ENCODE measurements at regions not wholly inside any gene's neighbourhood (a gene's known extent, or its start where the extent isn't known, plus 50 kb on each side); places are given as distances from the start of the nearest gene placed in this dataset.
A peak's percentile ranks its signal among the peaks of the same experiment; 100 is the strongest.

DNA sequence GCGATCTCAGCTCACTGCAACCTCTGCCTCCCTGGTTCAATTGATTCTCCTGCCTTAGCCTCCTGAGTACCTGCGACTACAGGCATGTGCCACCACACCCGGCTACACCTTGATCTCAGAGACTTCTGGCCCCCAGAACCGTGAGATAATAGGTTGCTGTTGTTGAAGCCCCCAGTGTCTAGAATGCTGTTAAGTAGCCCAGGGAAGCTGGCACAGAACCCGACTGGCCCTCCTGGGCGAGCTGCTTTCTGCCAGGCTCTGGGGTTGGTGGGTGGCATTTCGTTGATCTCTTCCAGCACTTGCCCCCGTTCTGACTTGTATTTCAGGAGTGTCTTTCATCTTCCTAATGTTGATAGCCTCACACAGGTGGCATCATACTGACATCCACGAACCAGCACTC lies 807.1 kb downstream of the CDH9 start:
- no peak for DNase-seq (ENCODE audit: low spot score)

DNA sequence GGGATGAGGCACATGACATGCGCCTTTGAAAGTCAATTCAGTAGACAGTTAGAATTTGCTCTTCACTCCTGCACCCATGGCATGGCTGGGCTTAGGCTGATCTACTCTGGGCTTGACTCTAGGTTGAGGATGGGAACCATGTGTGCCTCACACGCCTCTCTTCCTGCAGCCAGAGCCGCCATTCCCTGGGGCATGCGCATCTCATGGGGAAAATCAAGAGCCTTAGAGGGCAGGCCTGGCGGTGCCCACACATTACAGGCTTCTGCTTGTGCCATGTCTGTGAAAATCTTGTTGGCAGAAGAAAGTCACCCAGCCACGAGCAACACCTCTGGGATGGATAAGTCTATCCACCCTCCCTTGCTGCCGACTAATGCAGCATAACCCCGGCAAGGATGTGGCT lies 808.5 kb downstream of the CDH9 start:
- no peak for DNase-seq (ENCODE audit: low spot score)

DNA sequence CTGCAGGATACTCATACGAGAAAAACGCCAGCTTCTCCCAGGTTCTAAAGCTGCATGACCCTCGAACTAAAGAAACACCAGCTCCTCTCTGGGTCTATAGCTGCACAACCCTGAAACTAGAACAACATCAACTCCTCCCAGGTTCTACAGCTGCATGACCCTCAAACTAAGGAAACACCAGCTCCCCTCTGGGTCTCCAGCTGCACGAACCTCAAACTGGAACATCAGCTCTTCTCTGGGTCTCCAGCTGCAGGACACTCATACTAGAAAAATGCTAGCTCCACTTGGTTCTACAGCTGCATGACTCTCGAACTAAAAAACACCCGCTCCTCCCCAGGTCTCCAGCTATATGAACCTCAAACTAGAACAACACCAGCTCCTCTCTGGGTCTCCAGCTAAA lies 811.1 kb downstream of the CDH9 start:
- DNase-seq (ENCODE audit: low spot score), result no peak

DNA sequence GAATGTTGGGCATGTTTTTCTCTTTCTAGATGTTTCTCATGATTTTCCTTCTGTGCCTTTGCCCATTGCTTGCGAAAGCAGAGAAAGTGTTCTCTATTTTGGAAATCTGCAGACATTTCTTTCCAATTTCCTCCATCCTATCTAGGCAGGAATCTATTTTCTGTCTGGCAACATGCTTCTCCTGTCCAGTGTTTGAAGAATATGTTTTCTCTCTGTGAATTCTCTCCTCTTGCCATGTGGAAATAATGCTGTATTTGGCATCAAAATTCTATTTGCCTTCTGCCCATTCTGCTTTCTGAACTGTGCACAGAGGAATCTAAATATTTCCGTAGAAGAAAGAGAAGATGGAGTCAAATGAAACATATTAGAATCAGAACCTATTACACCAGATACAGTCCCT lies 833.3 kb downstream of the CDH9 start:
- DNase-seq (ENCODE audit: low spot score), result no peak

DNA sequence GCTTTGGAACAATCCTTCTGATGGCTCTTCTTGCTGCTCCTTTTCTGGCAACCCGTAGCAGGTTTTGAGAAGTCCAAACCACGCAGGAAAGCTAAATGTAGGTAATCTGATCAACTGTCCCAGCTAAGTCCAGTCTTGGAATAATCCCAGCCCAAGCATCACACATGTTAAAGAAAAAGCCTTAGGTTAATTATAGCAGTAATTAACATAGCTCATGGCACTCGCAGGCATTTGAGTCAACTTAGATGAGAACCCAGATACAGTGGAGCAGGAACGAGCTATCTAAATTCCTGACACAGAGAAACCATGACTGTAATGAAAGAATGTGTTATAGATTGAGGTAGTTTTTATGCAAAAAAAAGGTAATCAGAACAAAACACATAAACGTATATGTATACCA lies 844.8 kb downstream of the CDH9 start:
- no peak for DNase-seq (ENCODE audit: low spot score)

DNA sequence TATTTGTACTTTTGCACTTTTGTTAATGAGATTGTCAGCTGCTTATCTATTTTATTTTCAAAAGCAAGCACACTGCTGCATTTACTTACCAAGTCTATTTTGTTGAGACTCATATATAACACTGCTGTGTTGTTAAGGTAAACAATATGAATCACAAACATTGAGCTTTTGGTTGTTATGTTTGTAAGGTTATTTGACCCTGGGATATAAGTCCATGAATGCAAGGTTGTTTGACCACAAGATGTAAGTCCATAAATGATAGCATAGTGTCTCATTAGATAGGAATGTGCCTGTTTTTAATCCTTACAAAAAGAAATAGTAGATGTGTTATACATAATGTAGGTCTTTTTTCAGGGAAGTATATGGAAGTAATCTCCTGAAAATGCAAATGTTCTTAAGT lies 845.9 kb downstream of the CDH9 start:
- DNase-seq (ENCODE audit: low spot score), result no peak

DNA sequence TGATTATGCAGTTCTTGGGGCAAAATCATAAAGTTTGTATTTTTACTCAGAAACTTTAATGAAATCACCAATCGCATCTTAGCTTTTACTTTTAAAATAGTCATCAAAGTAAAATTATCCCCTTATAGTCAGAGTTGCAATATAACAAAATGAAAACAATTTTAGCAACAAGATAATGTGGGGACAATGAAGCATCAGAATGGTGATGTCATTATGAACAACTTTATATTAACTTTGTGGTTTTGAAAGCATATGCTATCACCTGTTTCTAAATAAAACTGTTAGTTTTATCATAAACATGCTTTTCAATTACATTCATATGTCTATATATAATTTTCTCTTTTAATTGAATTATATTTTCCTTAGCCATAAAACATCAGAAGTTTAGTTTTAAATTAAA lies 856.8 kb downstream of the CDH9 start:
- DNase-seq (ENCODE audit: low spot score), result no peak

DNA sequence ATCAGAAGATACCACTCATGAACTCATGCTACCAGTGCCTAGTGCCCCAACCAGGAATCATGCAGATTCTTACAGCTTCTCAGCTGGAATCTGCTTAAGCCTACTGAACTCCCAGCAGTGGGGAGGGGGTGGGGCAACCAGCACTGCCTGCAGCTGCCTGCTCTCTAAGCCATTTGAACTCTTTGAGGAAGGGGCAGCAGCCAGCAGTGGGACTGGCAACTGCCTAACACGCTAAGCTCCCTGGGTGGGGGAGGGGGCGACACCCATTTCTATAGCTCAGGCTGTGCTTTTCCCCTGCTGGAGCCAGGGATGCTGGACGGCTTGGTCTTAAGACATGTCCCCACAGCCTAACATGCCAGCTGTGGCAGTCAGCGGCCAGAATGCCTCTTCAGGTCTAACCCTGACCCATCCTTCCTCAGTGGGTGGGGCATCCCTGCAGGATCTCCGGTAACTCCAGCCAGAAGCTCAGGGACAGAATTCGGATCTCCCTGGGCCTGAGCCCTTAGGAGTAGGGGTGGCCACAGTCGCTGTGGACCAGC lies 889.7 kb downstream of the CDH9 start:
- DNase-seq (ENCODE audit: low spot score), result no peak

DNA sequence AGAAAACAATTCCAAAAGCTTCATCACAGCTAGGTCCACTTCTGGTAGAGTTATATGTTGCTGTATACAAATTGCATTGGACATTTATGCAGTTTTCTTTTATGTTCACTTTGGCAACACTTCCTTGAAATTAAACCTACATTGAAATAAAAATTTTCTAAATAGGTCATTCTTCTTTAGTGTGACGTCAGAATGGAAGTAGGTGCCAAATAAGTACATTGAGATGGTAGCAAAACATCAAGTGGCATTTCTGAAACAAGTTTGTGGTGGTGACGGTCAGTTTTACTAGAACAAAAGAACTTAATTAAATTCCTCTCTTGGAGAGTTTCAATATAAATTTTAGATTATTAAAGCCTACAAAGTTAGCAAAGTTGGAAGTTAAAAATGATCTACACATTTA lies 895.1 kb downstream of the CDH9 start:
- no peak for DNase-seq (ENCODE audit: low spot score)

DNA sequence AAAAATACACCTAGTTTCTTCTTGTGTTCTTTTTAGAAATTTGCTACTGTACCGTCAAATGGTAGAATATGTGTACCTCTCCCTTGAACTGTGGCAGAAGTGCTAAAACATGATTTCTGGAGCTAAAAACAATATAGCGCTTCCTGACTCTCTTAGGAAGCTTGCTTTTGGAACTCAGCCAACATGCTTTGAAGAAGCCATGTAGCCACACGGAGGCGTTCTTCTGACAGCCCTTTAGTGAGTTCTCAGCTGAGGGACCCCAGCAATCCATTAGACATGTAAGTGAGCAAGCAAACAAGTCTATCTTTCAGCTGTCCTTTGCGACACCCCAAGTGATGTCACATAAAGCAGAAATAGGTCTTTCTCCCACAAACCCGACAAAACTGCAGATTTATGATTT lies 917.0 kb downstream of the CDH9 start:
- no peak for DNase-seq (ENCODE audit: low spot score)

DNA sequence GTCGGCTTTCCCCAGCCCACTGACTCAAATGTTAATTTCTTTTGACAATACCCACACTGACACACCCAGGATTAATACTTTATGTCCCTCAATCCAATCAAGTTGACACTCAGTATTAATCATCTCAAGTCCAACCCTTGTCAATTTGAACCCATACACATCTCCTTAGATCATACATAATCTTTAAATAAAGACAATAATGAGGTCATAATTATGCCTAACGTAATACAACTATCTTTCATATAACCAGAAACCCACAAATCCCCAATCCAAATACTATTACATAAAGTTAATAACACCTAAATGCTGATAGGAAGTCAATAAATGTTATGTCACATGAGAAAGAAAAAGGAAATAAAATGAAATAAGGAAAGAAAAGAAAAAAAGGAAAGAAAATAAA lies 934.2 kb downstream of the CDH9 start:
- DNase-seq (ENCODE audit: low spot score), result no peak

DNA sequence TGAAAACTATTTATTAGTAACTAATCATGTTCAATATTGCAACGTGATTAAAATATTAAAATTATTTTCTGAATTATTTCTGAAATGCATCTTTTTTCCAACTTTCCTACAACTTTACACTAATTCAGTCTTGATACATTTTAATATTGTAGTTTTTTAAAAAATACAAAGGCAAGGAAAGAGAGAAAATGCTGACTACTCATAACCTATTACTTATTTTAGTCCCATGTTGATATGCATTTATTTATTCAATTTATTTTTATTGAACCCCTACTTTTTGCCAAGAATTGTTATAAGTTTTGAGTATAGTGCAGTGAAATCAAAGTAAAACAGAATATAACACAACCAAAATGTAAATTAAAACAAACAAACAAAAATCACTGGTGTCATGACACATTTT lies 978.2 kb downstream of the CDH9 start:
- DNase-seq (ENCODE audit: low spot score), result no peak

DNA sequence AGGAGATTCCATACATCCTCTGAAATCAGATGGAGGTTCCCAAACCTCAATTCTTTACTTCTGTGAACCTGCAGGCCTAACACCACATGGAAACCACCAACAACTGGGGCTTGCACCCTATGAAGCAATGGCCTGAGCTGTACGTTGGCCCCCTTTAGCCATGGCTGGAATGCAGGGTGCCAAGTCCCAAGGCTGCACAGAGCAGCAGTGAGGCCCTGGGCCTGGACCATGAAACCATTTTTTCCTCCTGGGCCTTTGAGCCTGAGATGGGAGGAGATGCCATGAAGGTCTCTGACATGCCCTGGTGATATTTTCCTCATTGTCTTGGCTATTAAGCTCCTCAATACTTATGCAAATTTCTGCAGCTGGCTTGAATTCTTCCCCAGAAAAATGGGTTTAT lies 983.8 kb downstream of the CDH9 start:
- DNase-seq (ENCODE audit: low spot score), result no peak

DNA sequence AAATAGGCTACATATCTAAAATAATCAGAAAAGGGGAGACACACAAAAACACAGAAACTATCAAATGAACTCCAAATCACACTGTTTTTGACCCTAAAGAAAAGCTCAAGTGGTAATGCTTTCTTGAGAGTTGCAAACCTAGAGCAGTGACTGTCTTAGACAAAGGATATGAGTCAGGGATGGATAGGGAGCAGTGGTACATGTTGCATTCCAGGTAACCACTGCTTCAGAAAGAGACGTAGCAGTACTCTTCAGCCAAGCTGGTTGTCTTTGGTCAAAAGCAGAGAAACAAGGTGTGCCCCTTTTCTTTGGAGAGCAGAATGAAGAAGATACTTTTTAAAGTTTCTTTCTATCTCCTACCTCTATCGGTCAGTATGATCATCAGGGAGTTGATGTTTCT lies 1003.6 kb downstream of the CDH9 start:
- no peak for DNase-seq (ENCODE audit: low spot score)

DNA sequence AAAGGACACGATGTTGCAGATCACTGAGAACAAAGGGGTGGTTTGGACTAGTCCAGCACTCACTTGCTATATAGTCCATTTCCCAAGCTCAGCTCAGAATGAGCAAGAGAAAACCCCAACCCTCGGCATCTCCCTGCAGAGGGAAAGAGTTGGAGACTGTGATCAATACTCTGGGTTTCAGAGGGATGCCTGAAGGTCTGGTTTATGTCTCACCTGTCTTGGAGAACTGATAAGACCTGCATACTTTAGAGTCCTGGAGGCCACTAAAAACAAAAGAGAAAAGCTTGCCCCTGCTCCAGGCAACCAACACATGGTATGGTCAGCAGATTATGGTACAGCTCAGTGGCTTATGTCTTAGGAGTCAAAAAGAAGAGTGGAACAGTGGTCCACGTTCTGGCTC lies 1006.9 kb downstream of the CDH9 start:
- DNase-seq (ENCODE audit: low spot score), result no peak

DNA sequence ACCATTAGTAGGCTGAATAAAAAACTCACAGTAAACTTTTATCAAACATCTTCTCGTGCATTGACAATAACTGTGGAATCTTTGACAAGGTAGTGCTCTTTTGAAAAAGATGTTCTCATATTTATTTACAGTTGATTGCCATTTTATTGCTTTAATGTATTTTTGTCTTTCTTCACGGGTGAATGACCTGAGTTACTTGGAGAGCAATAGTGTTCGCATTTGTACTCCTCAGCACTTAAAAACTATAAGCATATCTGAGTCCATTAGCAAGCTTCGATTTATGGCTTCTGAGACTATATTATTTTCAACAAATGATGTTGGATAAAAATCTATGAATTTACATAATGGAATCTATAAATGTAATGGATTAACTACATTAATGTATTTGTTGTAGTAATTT lies 1012.3 kb downstream of the CDH9 start:
- no peak for DNase-seq (ENCODE audit: low spot score)

DNA sequence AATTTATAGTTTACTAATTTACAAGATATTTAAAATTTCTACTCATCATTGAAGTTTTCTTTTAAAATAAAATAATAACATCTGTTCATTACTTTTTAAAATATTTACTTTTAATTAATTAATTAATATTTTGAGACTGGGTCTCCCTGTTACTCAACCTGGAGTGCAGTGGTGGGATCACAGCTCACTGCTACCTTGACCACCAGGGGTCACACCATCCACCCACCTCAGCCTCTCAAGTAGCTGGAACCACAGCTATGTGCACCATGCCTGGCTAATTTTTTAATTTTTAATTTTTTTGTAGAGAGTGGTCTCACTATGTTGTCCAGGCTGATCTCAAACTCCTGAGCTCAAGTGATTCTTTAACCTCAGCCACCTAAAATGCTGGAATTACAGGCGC lies 1013.6 kb downstream of the CDH9 start:
- no peak for DNase-seq (ENCODE audit: low spot score)

DNA sequence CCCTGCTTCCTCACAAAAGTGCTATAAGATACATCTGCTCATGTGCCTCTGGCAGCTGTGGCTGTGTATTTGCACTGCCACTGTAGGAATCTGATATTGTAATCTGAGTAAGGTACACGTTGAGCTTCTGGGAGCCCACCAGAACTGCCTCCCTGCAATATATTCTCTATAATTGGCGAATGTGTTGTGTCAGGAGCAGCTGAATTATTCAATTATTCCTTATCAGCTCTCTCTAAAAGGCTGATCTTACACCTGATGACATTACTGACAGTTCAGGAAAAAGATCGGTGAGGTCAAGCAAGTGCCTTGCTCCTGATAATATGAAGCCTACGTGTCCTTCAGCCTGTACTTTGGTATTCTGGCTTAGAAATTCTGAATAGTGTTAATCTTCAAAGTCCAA lies 1015.0 kb downstream of the CDH9 start:
- DNase-seq (ENCODE audit: low spot score), result no peak

DNA sequence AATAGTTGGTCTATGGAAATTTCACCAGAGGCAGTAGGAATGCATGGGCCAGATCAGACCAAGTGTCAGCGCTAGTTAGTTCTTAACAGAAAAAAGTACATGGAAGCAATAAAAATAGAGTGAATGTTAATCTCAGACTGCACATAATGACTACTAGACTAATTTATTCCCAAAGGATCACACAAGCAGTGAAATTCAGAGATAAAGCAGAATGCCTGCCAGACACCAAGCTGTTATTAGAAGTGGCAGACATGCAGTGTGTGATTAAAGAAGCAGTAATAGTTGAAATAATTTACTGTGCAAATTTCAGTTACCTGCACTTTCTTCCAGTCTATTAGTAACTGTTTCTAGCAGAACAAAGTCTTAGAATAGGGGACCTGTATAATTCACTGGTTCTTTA lies 1024.2 kb downstream of the CDH9 start:
- DNase-seq (ENCODE audit: low spot score), result no peak

DNA sequence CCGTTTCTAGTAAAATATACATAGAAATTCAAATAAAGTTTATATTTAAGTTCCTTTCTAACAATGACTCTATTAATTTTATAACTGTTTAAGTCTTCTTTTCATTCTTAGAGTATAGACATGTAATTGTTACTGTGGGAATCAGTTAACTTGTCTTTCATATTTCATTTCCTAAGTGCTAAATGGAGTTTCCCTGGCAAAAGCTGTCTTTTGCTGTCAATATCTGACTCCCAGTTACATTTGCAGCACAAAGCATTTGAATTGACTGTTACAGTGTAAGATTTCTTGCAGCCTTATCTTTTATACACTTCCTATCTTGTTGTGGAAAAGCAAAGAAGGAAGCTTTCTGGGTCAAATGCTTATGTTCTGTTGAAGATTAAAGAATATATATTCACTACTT lies 1026.3 kb downstream of the CDH9 start:
- DNase-seq (ENCODE audit: low spot score), result no peak

DNA sequence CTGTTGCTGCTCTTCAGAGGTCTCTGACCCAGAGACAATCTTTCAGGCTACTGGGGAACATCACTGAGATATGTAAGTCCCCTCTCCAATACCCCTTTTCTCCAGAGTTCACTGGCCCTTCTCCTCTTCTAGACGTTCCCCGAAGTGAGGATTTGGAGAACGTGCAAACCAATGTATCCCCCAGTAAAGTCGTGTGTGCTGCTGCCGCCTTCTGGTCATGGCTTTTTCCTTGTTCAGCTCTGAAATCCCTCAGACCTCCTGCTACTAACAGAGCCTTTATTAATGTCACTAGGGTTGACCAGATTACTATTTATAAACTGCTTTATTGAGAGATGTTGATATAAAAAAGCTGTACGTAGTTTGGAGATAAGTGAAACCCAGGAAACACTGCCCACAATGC lies 1028.6 kb downstream of the CDH9 start:
- peak; percentile 0 for DNase-seq (ENCODE audit: low spot score)

DNA sequence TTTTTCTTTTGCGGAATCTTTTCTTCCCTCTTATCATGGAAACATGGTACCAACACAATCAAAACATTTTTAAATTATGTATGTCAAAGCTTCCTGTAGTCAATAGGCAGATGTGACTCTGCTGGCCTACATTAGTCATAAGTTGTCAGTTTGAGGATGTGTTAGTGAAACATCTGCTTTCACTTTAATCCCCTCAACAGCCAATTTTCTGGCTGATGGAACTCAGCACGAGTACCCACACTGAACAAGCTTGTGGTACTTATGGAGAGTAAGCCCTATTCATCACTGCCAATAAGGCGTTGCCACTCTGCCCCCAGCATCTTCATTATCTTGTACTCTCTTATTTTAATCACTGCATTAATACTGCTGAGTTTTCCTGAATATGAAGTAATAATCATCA lies 1034.4 kb downstream of the CDH9 start:
- DNase-seq (ENCODE audit: low spot score), result no peak

DNA sequence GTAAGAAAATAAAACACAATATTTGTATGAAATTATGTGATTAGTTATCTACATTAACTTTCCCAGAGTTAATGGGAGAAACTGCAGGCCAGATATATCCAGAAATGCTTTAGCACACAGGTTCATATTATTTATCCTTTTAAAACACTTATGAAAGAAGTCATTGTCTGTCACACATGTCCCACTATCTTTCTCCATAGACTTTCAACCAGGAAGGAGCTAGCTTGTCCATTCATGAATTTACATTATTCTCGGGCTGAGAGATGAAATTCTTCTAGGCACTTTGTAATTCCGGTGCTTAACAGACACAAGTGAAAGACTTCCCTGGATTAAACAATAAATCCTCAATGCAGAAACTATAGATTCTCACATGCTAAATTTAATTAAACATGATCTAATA lies 1043.2 kb downstream of the CDH9 start:
- no peak for DNase-seq (ENCODE audit: low spot score)

DNA sequence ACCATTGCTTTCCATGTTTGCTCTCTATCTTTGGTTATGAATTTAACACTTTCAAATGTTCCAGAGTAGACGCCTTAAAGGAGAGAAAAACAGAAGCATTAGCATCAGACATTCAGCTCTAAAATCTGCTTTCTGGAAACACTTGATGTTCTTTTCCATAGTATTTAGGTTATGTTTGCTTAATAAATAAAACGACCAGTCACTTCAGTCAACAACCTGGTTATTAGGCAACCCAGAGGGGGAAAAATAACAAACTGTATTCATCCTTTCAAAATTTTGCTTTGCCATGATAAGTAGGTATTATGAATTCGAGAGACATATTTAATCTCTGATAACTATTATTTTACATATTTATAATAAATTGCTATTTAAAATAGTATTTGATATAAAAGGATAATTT lies 1044.7 kb downstream of the CDH9 start:
- no peak for DNase-seq (ENCODE audit: low spot score)

DNA sequence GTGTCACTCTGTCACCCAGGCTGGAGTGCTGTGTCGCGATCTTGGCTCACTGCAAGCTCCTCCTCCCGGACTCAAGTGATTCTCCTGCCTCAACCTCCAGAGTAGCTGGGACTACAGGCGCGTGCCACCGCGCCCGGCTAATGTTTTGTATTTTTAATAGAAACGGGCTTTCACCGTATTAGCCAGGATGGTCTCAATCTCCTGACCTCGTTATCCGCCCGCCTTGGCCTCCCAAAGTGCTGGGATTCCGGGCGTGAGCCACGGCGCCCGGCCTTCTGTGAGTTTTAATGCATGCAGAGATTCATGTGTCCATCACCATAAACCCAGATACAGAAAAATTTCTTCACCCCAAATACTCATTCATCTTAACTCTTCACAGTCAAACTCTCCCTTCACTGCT lies 1046.7 kb downstream of the CDH9 start:
- no peak for DNase-seq (ENCODE audit: low spot score)
